AG10803 (cell line): ENCODE measurements at regions not wholly inside any gene's neighbourhood (a gene's known extent, or its start where the extent isn't known, plus 50 kb on each side); places are given as distances from the start of the nearest gene placed in this dataset.

Experiments
- DNase-seq: peaks from one replicate; pipeline ENCODE4 v3.0.0; 2010; ENCODE audit warnings: low read depth
- H3K4me3 ChIP-seq: 2 replicates; pipeline ENCODE4 v1.5.1; 2011; ENCODE audit warnings: mild to moderate bottlenecking, low read length, control low read depth
- CTCF ChIP-seq: conservative IDR thresholded peaks from 2 replicates; pipeline ENCODE4 v1.5.1; 2011; ENCODE audit warnings: mild to moderate bottlenecking, low read length, control low read depth, inconsistent platforms

- H3K4me3 ChIP-seq: no peak overlapping the region
- no peak for TF ChIP-seq CTCF
- no peak for DNase-seq
Measured at GRCh38 chr11:92791886-92792285, 177.6 kb upstream of the MTNR1B start.

GRCh38 chr11:92793189-92793588 is 176.3 kb upstream of the MTNR1B start:
- no peak for DNase-seq
- TF ChIP-seq CTCF: no peak
- no peak overlapping the region for H3K4me3 ChIP-seq

GRCh38 chr11:92794783-92795182 is 174.7 kb upstream of the MTNR1B start:
- TF ChIP-seq CTCF: no peak
- DNase-seq: no peak

GRCh38 chr11:92796744-92797143 is 172.7 kb upstream of the MTNR1B start:
- no peak overlapping the region for H3K4me3 ChIP-seq
- TF ChIP-seq CTCF: no peak
- DNase-seq: no peak

More at GRCh38 chr11:92794783-92795182, 174.7 kb upstream of the MTNR1B start:
- H3K4me3 ChIP-seq: no peak overlapping the region

GRCh38 chr11:92797874-92798273 is 171.6 kb upstream of the MTNR1B start:
- TF ChIP-seq CTCF: no peak
- DNase-seq: no peak
- no peak overlapping the region for H3K4me3 ChIP-seq

- no peak overlapping the region for H3K4me3 ChIP-seq
- no peak for DNase-seq
- TF ChIP-seq CTCF: no peak
Measured at GRCh38 chr11:92801685-92802084, 167.8 kb upstream of the MTNR1B start.

- no peak for DNase-seq
- TF ChIP-seq CTCF: no peak
- no peak overlapping the region for H3K4me3 ChIP-seq
Measured at GRCh38 chr11:92802644-92803043, 166.8 kb upstream of the MTNR1B start.
